ENCODE measurements at regions not wholly inside any gene's neighbourhood (a gene's known extent, or its start where the extent isn't known, plus 50 kb on each side); places are given as distances from the start of the nearest gene placed in this dataset.

GRCh38 chr12:115259968-115260747, 576.2 kb upstream of the TBX3 start:
- DNase-seq (ENCODE audit: low spot score), result no peak
- H3K27me3 ChIP-seq (ENCODE audit: control insufficient read depth in 4 of 4, insufficient read depth in 4 of 4, low read length in 3 of 4), result no peaks in the 10 kb centered on the region
- WGBS, result 76% methylated on average over 4 of the region's 4 CpGs
- H3K9me3 ChIP-seq (ENCODE audit: control insufficient read depth in 4 of 4, low read length in 3 of 4), result no peaks in the 10 kb centered on the region
- H3K9ac ChIP-seq (ENCODE audit: low read depth in 1 of 2, low read length in 2 of 2), result no peak overlapping the region
- TF ChIP-seq HNF4A (conservative IDR thresholded peaks at IDR 0.05) (peak in 1 of 2 donors; percentile 18), FOXA2 (IDR thresholded peaks at IDR 0.05) (no peak)
- H3K36me3 ChIP-seq (ENCODE audit: control insufficient read depth in 4 of 4, insufficient read depth in 3 of 4, low read depth in 1 of 4, low read length in 3 of 4), result no peaks in the 10 kb centered on the region
- no peak overlapping the region for H3K4me3 ChIP-seq (ENCODE audit: low read depth in 1 of 3, low read length in 3 of 3)
- H3K27ac ChIP-seq (ENCODE audit: low read depth in 1 of 2, low read length in 2 of 2), result no peak overlapping the region
- H3K4me1 ChIP-seq (ENCODE audit: control insufficient read depth in 4 of 4, insufficient read depth in 4 of 4, low read length in 3 of 4), result peaks cover 0 to 18% (median 13%) of the 10 kb centered on the region in 4 donors

- Histone ChIP-seq H3K27me3 (ENCODE audit: control insufficient read depth in 4 of 4, insufficient read depth in 4 of 4, low read length in 3 of 4) (no peaks in the 10 kb centered on the region), H3K9ac (ENCODE audit: low read depth in 1 of 2, low read length in 2 of 2) (no peak overlapping the region), H3K4me1 (ENCODE audit: control insufficient read depth in 4 of 4, insufficient read depth in 4 of 4, low read length in 3 of 4) (peaks cover 0 to 18% (median 13%) of the 10 kb centered on the region in 4 donors), H3K27ac (ENCODE audit: low read depth in 1 of 2, low read length in 2 of 2) (no peak overlapping the region), H3K4me3 (ENCODE audit: low read depth in 1 of 3, low read length in 3 of 3) (no peak overlapping the region), H3K9me3 (ENCODE audit: control insufficient read depth in 4 of 4, low read length in 3 of 4) (no peaks in the 10 kb centered on the region), H3K36me3 (ENCODE audit: control insufficient read depth in 4 of 4, insufficient read depth in 3 of 4, low read depth in 1 of 4, low read length in 3 of 4) (no peaks in the 10 kb centered on the region)
- WGBS, result 88% methylated on average over 2 of the region's 2 CpGs
- no peak for DNase-seq (ENCODE audit: low spot score)
- TF ChIP-seq FOXA1 (IDR thresholded peaks at IDR 0.05) (no peak), SP1 (IDR thresholded peaks at IDR 0.05) (no peak), REST (IDR thresholded peaks at IDR 0.05) (no peak), JUND (IDR thresholded peaks at IDR 0.05) (no peak), ATF3 (IDR thresholded peaks at IDR 0.05) (no peak), YY1 (IDR thresholded peaks at IDR 0.05) (no peak), MAX (IDR thresholded peaks at IDR 0.05) (no peak), FOXA2 (IDR thresholded peaks at IDR 0.05) (no peak), HNF4G (IDR thresholded peaks at IDR 0.05) (no peak), NR2F2 (IDR thresholded peaks at IDR 0.05) (no peak)
- TF ChIP-seq, protein P1, sequence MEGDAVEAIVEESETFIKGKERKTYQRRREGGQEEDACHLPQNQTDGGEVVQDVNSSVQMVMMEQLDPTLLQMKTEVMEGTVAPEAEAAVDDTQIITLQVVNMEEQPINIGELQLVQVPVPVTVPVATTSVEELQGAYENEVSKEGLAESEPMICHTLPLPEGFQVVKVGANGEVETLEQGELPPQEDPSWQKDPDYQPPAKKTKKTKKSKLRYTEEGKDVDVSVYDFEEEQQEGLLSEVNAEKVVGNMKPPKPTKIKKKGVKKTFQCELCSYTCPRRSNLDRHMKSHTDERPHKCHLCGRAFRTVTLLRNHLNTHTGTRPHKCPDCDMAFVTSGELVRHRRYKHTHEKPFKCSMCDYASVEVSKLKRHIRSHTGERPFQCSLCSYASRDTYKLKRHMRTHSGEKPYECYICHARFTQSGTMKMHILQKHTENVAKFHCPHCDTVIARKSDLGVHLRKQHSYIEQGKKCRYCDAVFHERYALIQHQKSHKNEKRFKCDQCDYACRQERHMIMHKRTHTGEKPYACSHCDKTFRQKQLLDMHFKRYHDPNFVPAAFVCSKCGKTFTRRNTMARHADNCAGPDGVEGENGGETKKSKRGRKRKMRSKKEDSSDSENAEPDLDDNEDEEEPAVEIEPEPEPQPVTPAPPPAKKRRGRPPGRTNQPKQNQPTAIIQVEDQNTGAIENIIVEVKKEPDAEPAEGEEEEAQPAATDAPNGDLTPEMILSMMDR (IDR thresholded peaks at IDR 0.05; ENCODE audit: low read depth, low read length, missing input control), result no peak
- TF ChIP-seq, protein P2, sequence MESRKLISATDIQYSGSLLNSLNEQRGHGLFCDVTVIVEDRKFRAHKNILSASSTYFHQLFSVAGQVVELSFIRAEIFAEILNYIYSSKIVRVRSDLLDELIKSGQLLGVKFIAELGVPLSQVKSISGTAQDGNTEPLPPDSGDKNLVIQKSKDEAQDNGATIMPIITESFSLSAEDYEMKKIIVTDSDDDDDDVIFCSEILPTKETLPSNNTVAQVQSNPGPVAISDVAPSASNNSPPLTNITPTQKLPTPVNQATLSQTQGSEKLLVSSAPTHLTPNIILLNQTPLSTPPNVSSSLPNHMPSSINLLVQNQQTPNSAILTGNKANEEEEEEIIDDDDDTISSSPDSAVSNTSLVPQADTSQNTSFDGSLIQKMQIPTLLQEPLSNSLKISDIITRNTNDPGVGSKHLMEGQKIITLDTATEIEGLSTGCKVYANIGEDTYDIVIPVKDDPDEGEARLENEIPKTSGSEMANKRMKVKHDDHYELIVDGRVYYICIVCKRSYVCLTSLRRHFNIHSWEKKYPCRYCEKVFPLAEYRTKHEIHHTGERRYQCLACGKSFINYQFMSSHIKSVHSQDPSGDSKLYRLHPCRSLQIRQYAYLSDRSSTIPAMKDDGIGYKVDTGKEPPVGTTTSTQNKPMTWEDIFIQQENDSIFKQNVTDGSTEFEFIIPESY (IDR thresholded peaks at IDR 0.05), result no peak
Observed at GRCh38 chr12:115257791-115258190, 573.8 kb upstream of the TBX3 start.

All from liver (tissue), 8 donors.